HG02938 (cell line): ENCODE measurements at regions not wholly inside any gene's neighbourhood (a gene's known extent, or its start where the extent isn't known, plus 50 kb on each side); places are given as distances from the start of the nearest gene placed in this dataset.
"Not testable (repeated sequence)": the region's sequence is repeated elsewhere in the genome, so short reads cannot be mapped to it uniquely, and the experiment has no call there.

Experiments used
- ATAC-seq: cut with Tn5 transposase; IDR thresholded peaks from one replicate; pipeline ENCODE4 v1.9.1; 2021; ENCODE audit warnings: mild to moderate bottlenecking, moderate library complexity; ENCODE audit not compliant: unreplicated experiment

- ATAC-seq, result no peak
These were observed 1225.7 kb upstream of the WWC1 start for GRCh38 chr5:167065794-167066193.

- no peak for ATAC-seq
These were observed 1219.3 kb upstream of the WWC1 start for GRCh38 chr5:167071981-167072610.

GRCh38 chr5:167081561-167081960 lies 1209.9 kb upstream of the WWC1 start:
- ATAC-seq, result no peak

DNA sequence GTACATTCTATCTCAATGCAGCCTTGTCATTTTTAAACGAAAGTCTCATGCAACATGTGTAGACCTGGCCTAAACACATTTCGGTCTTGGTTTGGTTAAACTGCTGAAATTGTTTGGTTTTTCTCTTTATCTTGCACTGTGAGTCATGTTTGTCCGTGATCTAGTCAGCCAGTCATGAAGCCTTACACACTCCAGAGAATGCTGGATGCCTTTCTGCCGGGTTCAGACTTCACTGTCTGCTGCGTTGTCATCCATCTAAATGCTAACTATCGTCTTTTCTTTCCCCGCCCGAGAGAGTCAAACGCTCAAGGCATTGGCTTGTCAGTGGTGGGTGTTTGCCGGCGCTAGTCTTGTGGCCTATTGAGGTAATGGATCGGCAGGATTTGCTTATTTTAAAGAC lies 1194.6 kb upstream of the WWC1 start:
- no peak for ATAC-seq

- ATAC-seq, result no peak
These were observed 1187.1 kb upstream of the WWC1 start for GRCh38 chr5:167104351-167104750.

DNA sequence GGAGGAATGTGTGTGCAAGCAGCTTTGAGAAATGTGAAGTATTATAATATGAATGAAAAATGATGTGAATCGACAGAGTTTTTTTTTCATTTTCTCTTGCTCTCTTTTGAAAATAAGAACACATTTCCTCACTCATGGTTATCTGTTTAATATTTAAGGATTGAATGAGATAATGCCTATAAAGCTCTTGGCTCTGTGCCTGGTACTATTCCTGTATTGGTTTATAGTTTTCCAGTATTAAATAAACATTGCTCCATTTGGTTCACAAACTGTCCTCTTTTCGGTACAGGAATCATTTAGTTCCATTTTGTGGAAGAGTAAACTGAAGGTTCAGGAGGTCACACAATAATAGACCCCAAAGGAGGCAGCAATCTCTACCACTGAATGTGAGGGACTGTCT lies 1185.5 kb upstream of the WWC1 start:
- ATAC-seq, result no peak

DNA sequence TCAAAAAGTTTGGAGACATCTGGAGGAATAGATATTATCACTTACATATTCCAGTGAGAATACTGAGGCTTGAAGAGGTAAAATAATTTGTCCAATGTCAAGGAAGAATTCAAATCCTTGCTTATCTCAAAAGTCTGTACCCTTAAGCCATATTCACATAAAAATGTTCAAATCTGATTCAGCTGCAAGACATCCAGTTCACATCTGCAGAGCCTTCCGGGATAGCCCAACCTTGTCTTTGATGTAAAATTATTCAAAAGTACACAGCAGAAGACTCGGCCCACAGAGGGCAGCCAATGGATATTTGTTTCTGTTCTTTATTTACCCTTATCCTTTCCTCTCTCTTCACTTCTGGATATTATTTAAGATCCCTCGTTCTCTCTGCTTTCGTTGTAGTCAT lies 1183.8 kb upstream of the WWC1 start:
- no peak for ATAC-seq

GRCh38 chr5:167108266-167108665 lies 1183.2 kb upstream of the WWC1 start:
- ATAC-seq, result not testable (repeated sequence)

DNA sequence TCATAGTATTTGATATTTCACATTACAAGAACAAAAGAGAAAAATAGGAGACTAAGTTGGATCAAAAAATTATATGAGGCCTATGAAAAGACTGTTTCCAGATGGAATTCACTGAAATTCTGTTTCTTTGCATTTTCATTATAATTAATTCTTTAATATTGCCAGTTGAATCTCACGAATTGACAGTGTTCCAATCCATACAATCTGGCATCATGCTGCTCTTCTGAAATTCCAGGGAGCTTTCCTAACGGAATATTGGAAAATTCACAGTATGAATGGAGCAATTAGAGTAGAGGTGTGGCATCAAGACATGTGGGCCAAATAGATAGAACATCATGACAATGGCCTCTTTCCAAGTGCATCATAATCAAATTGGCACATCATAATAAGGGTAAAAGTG lies 1178.9 kb upstream of the WWC1 start:
- no peak for ATAC-seq

DNA sequence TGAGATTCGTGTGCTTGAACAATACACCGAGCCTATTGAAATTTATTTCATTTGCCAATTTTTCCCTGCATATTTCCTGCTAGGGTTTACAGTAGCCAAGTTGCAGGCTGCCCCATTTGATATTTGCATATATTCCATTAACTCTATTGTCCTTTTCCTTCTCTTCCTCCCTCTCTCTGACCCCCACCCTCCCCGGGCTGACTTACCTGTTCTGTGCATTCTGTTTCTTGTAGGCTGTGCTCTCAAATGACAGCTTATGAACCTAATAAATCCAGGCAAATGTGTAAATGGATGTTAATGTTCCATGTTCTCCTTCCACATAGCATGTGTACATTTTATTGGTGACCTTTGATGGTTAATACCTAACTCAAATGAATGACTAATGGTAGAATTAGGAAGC lies 1169.2 kb upstream of the WWC1 start:
- no peak for ATAC-seq

DNA sequence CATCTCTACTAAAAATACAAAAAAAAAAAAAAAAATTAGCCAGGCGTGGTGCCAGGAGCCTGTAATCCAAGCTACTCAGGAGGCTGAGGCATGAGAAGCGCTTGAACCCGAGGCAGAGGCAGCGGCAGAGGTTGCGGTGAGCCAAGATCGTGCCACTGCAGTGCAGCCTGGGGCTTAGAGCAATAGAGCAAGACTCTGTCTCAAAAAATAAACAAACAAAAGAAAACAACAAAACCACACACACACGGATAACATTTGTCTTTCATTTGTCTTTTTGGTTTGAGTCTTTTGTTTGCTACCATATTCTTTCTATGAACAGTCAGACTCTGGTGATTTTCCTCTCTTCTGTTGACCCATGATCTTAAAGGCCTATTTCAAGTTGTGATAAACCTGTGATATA lies 1168.3 kb upstream of the WWC1 start:
- ATAC-seq, result no peak

- no peak for ATAC-seq
These were observed 1162.9 kb upstream of the WWC1 start for GRCh38 chr5:167128581-167128980.

DNA sequence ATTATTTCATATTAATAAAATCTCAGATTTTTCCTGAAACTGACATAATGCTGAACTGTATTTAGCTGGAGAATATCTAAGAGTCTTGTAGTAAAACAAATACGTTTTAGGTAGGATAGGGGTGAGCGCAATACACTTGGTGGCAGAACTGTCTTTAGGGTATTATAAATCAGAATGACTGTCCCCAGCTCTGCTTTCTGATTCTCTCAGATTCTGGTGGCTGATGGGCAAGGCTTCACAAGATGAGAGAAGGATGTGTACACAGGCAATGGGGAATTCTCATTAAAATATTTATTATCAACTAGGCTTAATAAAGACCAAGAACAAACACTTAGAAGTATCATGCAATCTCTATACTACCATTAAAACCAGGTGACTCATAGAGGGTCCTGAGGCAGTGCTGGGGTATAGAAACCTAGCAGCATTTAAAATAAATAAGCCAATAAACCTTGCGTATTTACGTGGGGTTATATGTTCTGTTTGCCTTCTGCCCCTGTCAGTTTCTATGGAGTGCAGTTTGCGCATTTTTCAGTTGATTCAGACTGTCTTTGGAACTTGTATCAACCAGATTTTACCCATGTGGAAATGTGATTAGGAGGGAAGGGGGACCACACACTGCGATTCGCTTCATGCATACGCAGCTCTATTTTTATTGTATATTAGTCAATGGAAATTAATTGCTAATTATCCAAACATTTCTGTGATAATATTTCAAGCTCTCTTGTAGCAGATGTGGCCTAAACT lies 1150.7 kb upstream of the WWC1 start:
- ATAC-seq, result no peak

GRCh38 chr5:167143716-167144115 lies 1147.7 kb upstream of the WWC1 start:
- ATAC-seq, result no peak

- no peak for ATAC-seq
These were observed 1145.6 kb upstream of the WWC1 start for GRCh38 chr5:167145841-167146240.

GRCh38 chr5:167147879-167148278 lies 1143.6 kb upstream of the WWC1 start:
- ATAC-seq, result no peak

DNA sequence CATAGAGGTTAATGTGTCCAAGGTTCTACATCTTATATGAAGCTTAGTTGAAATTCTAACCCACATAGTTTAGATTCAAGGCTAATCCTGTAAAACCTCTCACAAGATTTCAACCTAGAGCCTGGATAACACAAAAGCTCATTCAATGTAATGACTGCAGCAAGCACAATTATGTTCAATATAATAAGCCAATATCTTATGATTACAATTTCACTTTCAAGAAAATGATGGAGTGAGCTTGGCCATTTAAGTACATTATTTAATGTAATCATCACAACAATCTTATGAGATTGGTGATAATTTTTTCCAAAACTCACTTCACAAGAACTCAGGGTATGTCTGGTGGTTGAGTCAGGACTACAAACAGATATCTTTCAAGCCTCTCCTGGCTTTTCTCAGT lies 1140.8 kb upstream of the WWC1 start:
- no peak for ATAC-seq

GRCh38 chr5:167152561-167152960 lies 1138.9 kb upstream of the WWC1 start:
- ATAC-seq, result no peak

DNA sequence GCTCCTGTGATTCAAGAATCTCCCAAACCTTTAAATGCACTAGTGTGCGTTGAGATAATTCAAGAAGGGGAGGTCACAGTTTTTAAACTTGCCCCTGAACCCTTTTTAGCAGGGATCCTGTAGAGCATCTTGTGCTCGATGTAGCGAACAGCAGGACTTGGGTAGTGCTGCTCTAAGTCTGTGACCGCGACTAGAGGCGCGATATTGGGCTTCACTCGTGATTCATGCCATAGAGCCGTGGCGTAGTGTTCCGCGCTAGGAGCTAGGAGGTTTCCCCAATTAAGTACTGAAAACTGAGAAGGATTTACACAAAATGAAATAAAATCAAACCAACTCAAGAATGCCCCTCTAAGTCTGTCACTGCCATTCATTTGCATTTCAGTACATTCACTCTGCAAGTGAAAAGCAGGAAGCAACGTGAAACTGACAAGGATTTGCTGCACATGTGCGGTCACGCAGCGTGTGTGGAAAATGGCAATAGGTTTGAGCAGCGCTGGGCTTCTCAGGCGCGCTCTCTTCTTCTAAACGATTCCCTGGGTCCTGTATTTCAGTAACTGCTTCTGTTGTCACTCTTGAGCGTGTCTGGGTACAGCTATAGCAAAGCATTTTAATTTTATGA lies 1135.9 kb upstream of the WWC1 start:
- no peak for ATAC-seq

- no peak for ATAC-seq
These were observed 1135.0 kb upstream of the WWC1 start for GRCh38 chr5:167156446-167156845.

GRCh38 chr5:167158588-167158987 lies 1132.9 kb upstream of the WWC1 start:
- ATAC-seq, result no peak

DNA sequence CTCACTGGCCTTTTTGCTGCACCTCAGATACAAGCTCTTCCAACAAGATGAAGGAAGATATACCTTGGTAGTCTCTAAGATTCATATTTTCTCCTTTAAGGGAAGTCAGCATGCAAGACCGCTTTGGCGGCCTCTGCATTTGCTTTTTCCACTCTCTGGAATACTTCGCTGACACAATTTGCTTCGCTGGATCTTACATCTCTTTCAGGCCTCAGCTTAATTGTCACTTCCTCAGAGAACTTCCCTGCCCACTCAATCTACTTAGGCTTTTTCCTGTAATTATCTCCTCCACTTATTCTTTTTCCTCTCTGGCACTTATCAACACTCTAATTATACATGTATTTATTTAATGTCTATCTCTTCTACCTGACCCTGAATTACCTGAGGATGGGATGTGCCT lies 1131.1 kb upstream of the WWC1 start:
- ATAC-seq, result no peak
